T47D (cell line): ENCODE measurements at regions not wholly inside any gene's neighbourhood (a gene's known extent, or its start where the extent isn't known, plus 50 kb on each side); places are given as distances from the start of the nearest gene placed in this dataset.

ENCODE experiments used
- DNase-seq, 2 experiments: peaks; one replicate each; pipeline versions ENCODE4 v3.0.0 to v3.0.0-alpha.2; 2011 to 2012; ENCODE audit warnings: low read depth in 1 of 2, low spot score in 1 of 2
- JUND ChIP-seq: IDR thresholded peaks from 2 replicates; pipeline ENCODE4 v1.6.1; 2012; ENCODE audit warnings: low read depth
- in situ Hi-C: cut with HindIII; loops from 2 replicates; pipeline ENCODE4 v1.10.0; 2016; ENCODE audit warnings: low sequenced_read_pairs, low pct_unique_long_range_greater_than_20kb

DNA sequence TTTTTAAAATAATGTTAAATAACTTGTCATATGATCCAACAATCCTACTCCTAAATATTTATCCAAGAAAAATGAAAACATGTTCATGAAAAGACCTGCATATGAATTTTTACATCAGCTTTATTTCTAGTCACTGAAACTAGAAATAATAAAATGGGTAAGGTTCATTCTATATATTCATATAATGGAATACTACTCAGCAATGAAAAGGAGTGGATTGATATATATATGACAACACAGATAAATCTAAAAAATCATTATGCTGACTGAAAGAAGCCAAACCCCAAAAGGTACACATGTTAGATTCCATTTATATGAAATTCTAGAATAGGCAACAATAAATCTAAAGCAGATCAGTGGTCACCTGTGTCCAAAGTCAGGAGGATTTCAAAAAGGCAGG is 84.9 kb upstream of the PCBD1 start:
- DNase-seq: no peak
- in situ Hi-C loops: no loop called here
- TF ChIP-seq JUND: no peak

DNA sequence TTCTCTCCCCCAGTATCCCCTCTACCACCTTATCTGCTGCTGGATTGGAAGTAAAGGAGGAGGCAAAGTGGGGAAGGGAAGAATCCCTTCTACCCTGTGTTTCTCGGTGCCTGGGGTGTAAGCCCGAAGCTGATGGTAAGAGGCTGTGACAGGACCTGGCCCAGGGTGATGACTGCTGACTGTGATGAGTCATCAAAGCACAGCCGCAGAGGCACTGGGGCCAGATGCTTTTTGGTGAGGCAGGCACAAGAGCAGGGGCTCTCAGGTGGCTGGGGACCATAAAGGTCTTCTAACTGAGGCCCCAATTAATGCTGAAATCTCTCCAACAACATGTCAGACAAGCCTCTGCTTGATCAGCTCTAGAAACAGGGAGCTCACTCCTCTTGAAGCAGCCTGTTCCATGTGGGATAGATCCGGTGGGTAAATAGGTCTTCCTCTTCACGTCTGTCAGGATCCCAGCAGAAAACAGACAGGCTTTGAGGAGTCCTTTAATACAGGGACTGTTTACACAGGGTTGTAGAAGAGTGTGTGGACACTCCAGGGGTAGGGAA is 86.1 kb upstream of the PCBD1 start:
- in situ Hi-C loops: no loop called here
- no peak for DNase-seq
- TF ChIP-seq JUND: no peak

GRCh38 chr10:70974920-70975319 is 86.6 kb upstream of the PCBD1 start:
- in situ Hi-C loops: no loop called here
- DNase-seq: no peak

DNA sequence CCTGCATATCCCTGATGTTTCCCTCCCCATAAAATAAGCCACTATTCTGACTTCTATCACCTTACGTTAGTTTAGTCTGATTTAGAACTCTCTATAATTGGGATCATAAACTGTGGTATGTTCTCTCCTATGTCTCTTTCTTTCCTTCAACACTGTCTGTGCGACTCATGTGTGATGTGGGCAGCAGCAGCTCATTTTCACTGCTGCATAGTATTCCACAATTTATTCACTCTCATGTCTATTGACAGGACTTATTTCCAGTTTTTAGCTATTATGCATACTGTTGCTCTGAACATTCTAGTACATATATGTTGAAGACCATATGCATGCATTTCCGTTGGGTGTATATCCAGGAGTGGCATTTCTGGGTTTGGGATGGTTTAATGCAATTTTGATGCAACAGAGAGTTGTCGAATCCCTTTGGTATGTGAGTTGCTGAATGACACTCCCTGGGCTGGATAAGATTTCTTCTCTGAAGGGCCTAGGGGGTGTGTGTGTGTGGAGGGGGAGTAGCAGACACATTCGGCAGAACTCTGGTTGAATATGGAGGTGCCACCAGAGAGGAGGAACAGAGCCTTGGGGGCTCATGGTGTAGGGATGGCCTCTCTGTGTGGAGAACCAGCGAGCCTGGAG is 87.8 kb upstream of the PCBD1 start:
- in situ Hi-C loops: no loop called here
- no peak for DNase-seq
- TF ChIP-seq JUND: no peak

More at GRCh38 chr10:70974920-70975319, 86.6 kb upstream of the PCBD1 start:
- no peak for TF ChIP-seq JUND

DNA sequence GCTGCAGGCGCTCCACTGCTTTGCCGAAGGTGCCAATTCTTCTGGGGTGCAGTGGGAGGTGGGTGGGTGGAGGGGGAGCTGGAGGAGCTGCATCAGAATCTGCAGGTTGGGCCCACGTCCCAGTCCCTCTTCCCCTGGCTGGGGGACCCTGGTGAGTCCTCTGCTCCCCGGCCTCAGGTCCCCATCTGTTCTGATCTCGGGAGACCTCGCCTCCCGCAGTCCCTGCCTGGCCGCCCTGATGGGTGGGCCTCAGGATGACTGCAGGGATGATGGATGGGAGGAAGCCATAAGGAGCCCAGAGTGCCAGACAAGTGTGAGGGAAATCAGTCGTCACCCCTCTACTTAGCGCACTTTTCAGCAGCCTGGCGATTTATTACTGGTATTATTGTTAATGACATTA is 89.3 kb upstream of the PCBD1 start:
- TF ChIP-seq JUND: no peak
- no peak for DNase-seq
- in situ Hi-C loops: no loop called here

GRCh38 chr10:70978181-70978580 is 89.8 kb upstream of the PCBD1 start:
- TF ChIP-seq JUND: no peak
- DNase-seq: no peak
- in situ Hi-C loops: no loop called here

DNA sequence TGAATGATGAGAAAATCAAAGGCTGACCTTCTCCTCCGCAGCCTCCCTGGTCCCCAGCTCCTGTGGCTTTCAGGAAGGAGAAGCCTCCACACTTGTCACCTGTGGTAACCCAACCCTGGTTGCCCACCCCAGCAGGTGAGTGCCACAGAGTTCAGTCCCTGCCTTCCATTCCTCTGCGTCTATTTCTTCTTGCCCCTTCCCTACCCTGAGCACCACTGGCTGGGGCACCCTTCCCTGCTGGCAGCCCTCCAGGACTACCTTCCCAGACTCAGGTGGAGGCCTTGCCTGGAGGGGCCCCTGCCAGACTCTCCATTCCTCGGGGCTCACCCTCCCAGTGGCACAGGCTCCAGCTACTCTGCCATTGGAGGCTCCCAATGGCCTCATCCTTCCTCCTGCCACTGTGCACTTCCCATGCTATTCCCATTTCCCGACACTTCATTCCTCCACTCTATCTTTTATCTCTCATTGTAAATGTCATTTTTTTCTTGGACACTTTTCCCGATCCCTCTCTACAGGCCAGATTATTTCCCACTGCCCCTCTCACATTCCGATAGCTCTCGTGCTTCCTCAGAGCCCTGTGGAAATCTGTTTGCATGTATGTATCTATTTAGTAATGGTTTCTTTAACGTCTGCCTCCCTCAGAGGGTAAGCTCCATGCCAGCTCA is 90.6 kb upstream of the PCBD1 start:
- no peak for DNase-seq
- in situ Hi-C loops: no loop called here
- TF ChIP-seq JUND: no peak

DNA sequence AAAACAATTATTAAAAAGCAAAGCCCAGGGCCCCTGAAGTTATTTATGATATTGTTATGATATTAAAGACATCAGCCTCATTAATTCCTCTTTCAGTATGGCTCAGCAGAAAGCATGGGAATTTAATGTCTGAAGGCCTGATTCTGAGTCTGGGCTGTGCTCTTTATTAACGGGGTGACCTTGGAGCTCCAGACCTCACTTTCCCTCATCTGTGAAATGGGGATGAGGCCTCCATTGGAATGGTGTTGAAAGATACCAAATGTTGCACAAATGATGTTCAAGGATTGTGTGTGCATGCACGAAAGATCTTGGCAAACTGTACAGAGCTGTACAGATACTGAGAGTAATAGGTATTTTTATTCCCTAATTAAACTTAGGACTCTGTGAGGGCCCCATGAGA is 92.3 kb upstream of the PCBD1 start:
- no peak for DNase-seq
- TF ChIP-seq JUND: no peak
- in situ Hi-C loops: no loop called here

- in situ Hi-C loops: no loop called here
- DNase-seq: no peak
- no peak for TF ChIP-seq JUND
Observed at GRCh38 chr10:70981171-70981836, 92.9 kb upstream of the PCBD1 start.

- no peak for DNase-seq
- in situ Hi-C loops: no loop called here
- TF ChIP-seq JUND: no peak
Observed at GRCh38 chr10:70981936-70982335, 93.6 kb upstream of the PCBD1 start.

- in situ Hi-C loops: no loop called here
- no peak for DNase-seq
- no peak for TF ChIP-seq JUND
Observed at GRCh38 chr10:70982443-70982842, 94.1 kb upstream of the PCBD1 start.

DNA sequence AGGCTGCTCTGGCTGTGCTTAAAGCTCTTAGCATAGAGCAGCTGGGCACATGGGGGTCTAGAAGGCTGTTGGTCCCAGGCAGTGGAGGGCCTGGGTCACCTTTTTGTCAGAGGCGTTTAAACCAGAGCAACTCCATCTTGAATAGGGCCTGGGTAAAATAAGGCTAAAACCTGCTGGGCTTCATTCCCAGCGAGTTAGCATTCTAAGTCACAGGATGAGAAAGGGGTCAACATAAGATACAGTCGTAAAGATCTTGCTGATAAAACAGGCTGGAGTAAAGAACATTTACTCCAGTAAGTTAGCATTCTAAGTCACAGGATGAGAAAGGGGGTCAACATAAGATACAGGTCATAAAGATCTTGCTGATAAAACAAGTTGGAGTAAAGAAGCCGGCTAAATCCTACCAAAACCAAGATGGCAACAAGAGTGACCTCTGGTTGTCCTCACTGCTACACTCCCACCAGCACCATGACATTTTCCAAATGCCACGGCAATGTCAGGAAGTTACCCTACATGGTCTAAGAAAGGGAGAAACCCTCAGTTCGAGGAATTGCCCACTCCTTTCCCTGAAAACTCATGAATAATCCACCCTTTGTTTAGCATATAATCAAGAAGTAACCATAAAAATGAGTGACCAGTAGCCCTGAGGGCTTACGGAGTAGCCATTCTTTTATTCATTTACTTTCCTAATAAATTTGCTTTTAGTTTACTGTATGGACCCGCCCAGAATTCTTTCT is 96.8 kb upstream of the PCBD1 start:
- no peak for DNase-seq
- in situ Hi-C loops: no loop called here
- TF ChIP-seq JUND: no peak
